GM23338 (cell line): ENCODE measurements at regions not wholly inside any gene's neighbourhood (a gene's known extent, or its start where the extent isn't known, plus 50 kb on each side); places are given as distances from the start of the nearest gene placed in this dataset.

ENCODE experiments used
- ATAC-seq: fragments of 200-7000 bp; cut with Tn5 transposase; 3 replicates; pipeline ENCODE4 v1.9.1; 2020
- DNase-seq: peaks from one replicate; pipeline ENCODE4 v3.0.0-alpha.2; 2015; ENCODE audit warnings: low spot score
- H2AFZ ChIP-seq: fragments of 200-600 bp; sonication (generic); 2 replicates; pipeline ENCODE4 v1.8.0; 2016; ENCODE audit warnings: antibody characterized with exemption, mild to moderate bottlenecking, moderate library complexity
- H3F3A ChIP-seq: fragments of 200-600 bp; sonication (generic); replicated peaks from 2 replicates; pipeline ENCODE4 v1.8.0; 2017; ENCODE audit warnings: antibody characterized with exemption, mixed run types, low read depth
- H3K27ac ChIP-seq: fragments of 200-600 bp; sonication (generic); 2 replicates; pipeline ENCODE4 v1.6.1; 2016; ENCODE audit warnings: low read depth
- H3K27me3 ChIP-seq: fragments of 200-600 bp; sonication (generic); 2 replicates; pipeline ENCODE4 v1.8.0; 2016; ENCODE audit warnings: mild to moderate bottlenecking, mixed run types, moderate library complexity; ENCODE audit not compliant: insufficient read depth
- H3K36me3 ChIP-seq: fragments of 200-600 bp; sonication (generic); 2 replicates; pipeline ENCODE4 v1.8.0; 2016; ENCODE audit warnings: mild to moderate bottlenecking; ENCODE audit not compliant: insufficient read depth
- H3K4me1 ChIP-seq: fragments of 200-600 bp; sonication (generic); 2 replicates; pipeline ENCODE4 v1.8.0; 2016; ENCODE audit warnings: mild to moderate bottlenecking, moderate library complexity; ENCODE audit not compliant: insufficient read depth
- H3K4me2 ChIP-seq: fragments of 200-600 bp; sonication (generic); 2 replicates; pipeline ENCODE4 v1.7.1; 2017; ENCODE audit warnings: mixed run types
- H3K4me3 ChIP-seq: fragments of 200-600 bp; sonication (generic); 2 replicates; pipeline ENCODE4 v1.6.1; 2016; ENCODE audit warnings: mixed run types
- H3K79me2 ChIP-seq: fragments of 200-600 bp; sonication (generic); replicated peaks from 2 replicates; pipeline ENCODE4 v1.8.0; 2017; ENCODE audit warnings: mild to moderate bottlenecking; ENCODE audit not compliant: insufficient read depth
- H3K9me2 ChIP-seq: fragments of 200-600 bp; sonication (generic); 2 replicates; pipeline ENCODE4 v1.8.0; 2017; ENCODE audit not compliant: insufficient read depth
- H4K20me1 ChIP-seq: fragments of 200-600 bp; sonication (generic); replicated peaks from 2 replicates; pipeline ENCODE4 v1.8.0; 2017; ENCODE audit warnings: mild to moderate bottlenecking; ENCODE audit not compliant: insufficient read depth
- H3K27ac Mint-ChIP-seq: 2 replicates; pipeline ENCODE4 v1.8.0; 2020; ENCODE audit warnings: inconsistent platforms, mild to moderate bottlenecking, moderate library complexity, mixed read lengths
- H3K27me3 Mint-ChIP-seq: 3 replicates; pipeline ENCODE4 v1.8.0; 2022; ENCODE audit warnings: low read depth, mild to moderate bottlenecking, moderate library complexity, mixed read lengths, inconsistent platforms; ENCODE audit not compliant: insufficient read depth, poor library complexity
- H3K36me3 Mint-ChIP-seq: 3 replicates; pipeline ENCODE4 v1.8.0; 2021; ENCODE audit warnings: low read depth, mild to moderate bottlenecking, inconsistent platforms, moderate library complexity, mixed read lengths
- H3K4me1 Mint-ChIP-seq: 3 replicates; pipeline ENCODE4 v1.8.0; 2020; ENCODE audit warnings: mild to moderate bottlenecking, inconsistent platforms, mixed read lengths
- H3K4me3 Mint-ChIP-seq: 3 replicates; pipeline ENCODE4 v1.8.0; 2021; ENCODE audit warnings: moderate library complexity, mild to moderate bottlenecking, inconsistent platforms, mixed read lengths
- H3K9me3 Mint-ChIP-seq: 3 replicates; pipeline ENCODE4 v1.8.0; 2020; ENCODE audit warnings: moderate library complexity, mild to moderate bottlenecking, inconsistent platforms, mixed read lengths
- CREB1 ChIP-seq: fragments of 250-450 bp; sonication (Bioruptor Pico); IDR thresholded peaks from 2 replicates; pipeline ENCODE4 v1.5.0; 2020; ENCODE audit warnings: low read depth, mild to moderate bottlenecking, moderate library complexity
- CTCF ChIP-seq, 2 experiments: fragments of 200-600 bp in 1 of 2; sonication (generic) in 1 of 2; conservative IDR thresholded peaks; 2 replicates each; pipeline versions ENCODE4 v1.5.1 to v1.6.1; 2016 to 2017; ENCODE audit warnings: antibody characterized with exemption in 2 of 2, low read depth in 2 of 2, mild to moderate bottlenecking in 2 of 2, moderate library complexity in 1 of 2
- ETS1 ChIP-seq: IDR thresholded peaks from 2 replicates; pipeline ENCODE4 v1.6.1; 2016; ENCODE audit warnings: antibody characterized with exemption
- EZH2 ChIP-seq: fragments of 200-600 bp; sonication (generic); IDR thresholded peaks from one replicate; pipeline ENCODE4 v1.8.0; 2017; ENCODE audit warnings: antibody characterized with exemption, mild to moderate bottlenecking, low read depth; ENCODE audit not compliant: unreplicated experiment
- EZH2phosphoT487 ChIP-seq: fragments of 200-600 bp; sonication (generic); IDR thresholded peaks from one replicate; pipeline ENCODE4 v1.8.1; 2018; ENCODE audit warnings: antibody characterized with exemption; ENCODE audit not compliant: unreplicated experiment
- JUNB ChIP-seq: IDR thresholded peaks from one replicate; pipeline ENCODE4 v1.6.1; 2016; ENCODE audit warnings: antibody characterized with exemption; ENCODE audit not compliant: unreplicated experiment
- NANOG ChIP-seq: IDR thresholded peaks from 2 replicates; pipeline ENCODE4 v1.6.1; 2016; ENCODE audit warnings: antibody characterized with exemption, borderline replicate concordance
- POLR2AphosphoS5 ChIP-seq: IDR thresholded peaks from 2 replicates; pipeline ENCODE4 v1.6.1; 2016; ENCODE audit warnings: antibody characterized with exemption, low read depth
- REST ChIP-seq: IDR thresholded peaks from one replicate; pipeline ENCODE4 v1.6.1; 2018; ENCODE audit warnings: antibody characterized with exemption; ENCODE audit not compliant: unreplicated experiment
- STAT1 ChIP-seq: IDR thresholded peaks from one replicate; pipeline ENCODE4 v1.6.1; 2016; ENCODE audit warnings: antibody characterized with exemption; ENCODE audit not compliant: unreplicated experiment
- ZNF114 ChIP-seq: fragments of 250-450 bp; sonication (Bioruptor Pico); IDR thresholded peaks from 2 replicates; pipeline ENCODE4 v1.5.0; 2020; ENCODE audit warnings: mild to moderate bottlenecking, moderate library complexity
- ZNF331 ChIP-seq: fragments of 250-450 bp; sonication (Bioruptor Pico); IDR thresholded peaks from 2 replicates; pipeline ENCODE4 v1.5.0; 2020; ENCODE audit warnings: low read depth, mild to moderate bottlenecking, moderate library complexity
- ZNF462 ChIP-seq: fragments of 250-450 bp; sonication (Bioruptor Pico); IDR thresholded peaks from 2 replicates; pipeline ENCODE4 v1.5.0; 2020; ENCODE audit warnings: mild to moderate bottlenecking, moderate library complexity

GRCh38 chr6:102662851-102663250 lies 1269.3 kb downstream of the GRIK2 start:
- H3K36me3 ChIP-seq: no peaks in the 10 kb centered on the region
- H2AFZ ChIP-seq: no peak overlapping the region
- Mint-ChIP-seq H3K36me3 (no peaks in the 10 kb centered on the region), H3K9me3 (no peaks in the 10 kb centered on the region), H3K27me3 (no peaks in the 10 kb centered on the region), H3K4me1 (no peaks in the 10 kb centered on the region), H3K4me3 (no peak overlapping the region), H3K27ac (no peak overlapping the region)
- no peak for ATAC-seq
- H3K27ac ChIP-seq: no peak overlapping the region
- no peaks in the 10 kb centered on the region for H3K27me3 ChIP-seq
- no peaks in the 10 kb centered on the region for H3K4me1 ChIP-seq
- H3K9me2 ChIP-seq: 0 out of 2 replicates have a peak, but pooled peaks cover under 1% of the 10 kb centered on the region
- H3K4me2 ChIP-seq: no peak overlapping the region
- H3K4me3 ChIP-seq: no peak overlapping the region
- no peaks in the 10 kb centered on the region for H4K20me1 ChIP-seq
- DNase-seq: no peak
- no peaks in the 10 kb centered on the region for H3F3A ChIP-seq
- no peaks in the 10 kb centered on the region for H3K79me2 ChIP-seq
- no peak for TF ChIP-seq EZH2
- no peak for TF ChIP-seq STAT1
- no peak for TF ChIP-seq ZNF462 (CRISPR knock-in tag)
- TF ChIP-seq CREB1 (CRISPR knock-in tag): no peak
- no peak for TF ChIP-seq NANOG
- TF ChIP-seq EZH2phosphoT487: no peak
- no peak for TF ChIP-seq JUNB
- no peak for TF ChIP-seq POLR2AphosphoS5
- no peak for TF ChIP-seq ETS1
- TF ChIP-seq REST: no peak
- no peak for TF ChIP-seq ZNF331 (CRISPR knock-in tag)
- TF ChIP-seq CTCF (conservative IDR thresholded peaks at IDR 0.05; ENCODE audit: low read depth in 2 of 2): no peak
- TF ChIP-seq ZNF114 (CRISPR knock-in tag): no peak
